ENCODE measurements at regions not wholly inside any gene's neighbourhood (a gene's known extent, or its start where the extent isn't known, plus 50 kb on each side); places are given as distances from the start of the nearest gene placed in this dataset.

GRCh38 chr2:126059379-126059778 lies 596.6 kb upstream of the GYPC start:
- Histone ChIP-seq H3K9me3 (ENCODE audit: control insufficient read depth, insufficient read depth, low read depth, low read length) (no peaks in the 10 kb centered on the region), H3K4me1 (ENCODE audit: control insufficient read depth, extremely low read depth, insufficient read depth, low read length) (no peaks in the 10 kb centered on the region), H3K27me3 (ENCODE audit: control insufficient read depth, insufficient read depth, low read length) (no peaks in the 10 kb centered on the region), H3K36me3 (ENCODE audit: control insufficient read depth, insufficient read depth, low read length) (no peaks in the 10 kb centered on the region), H2AFZ (ENCODE audit: low read length) (no peak overlapping the region), H3K27ac (ENCODE audit: insufficient read depth, low read length) (no peak overlapping the region), H3K4me2 (ENCODE audit: extremely low read depth, insufficient read depth, low read length) (no peak overlapping the region), H4K20me1 (ENCODE audit: control insufficient read depth, extremely low read depth, insufficient read depth, low read length) (no peaks in the 10 kb centered on the region), H3K9ac (ENCODE audit: insufficient read depth, low read length) (no peak overlapping the region), H3K79me2 (ENCODE audit: control insufficient read depth, insufficient read depth, low read length) (no peaks in the 10 kb centered on the region), H3K4me3 (replicated peaks in 1 of 4; ENCODE audit: control extremely low read depth in 1 of 4, insufficient read depth in 1 of 4, low read depth in 3 of 4, low read length in 4 of 4) (no peak overlapping the region)
- TF ChIP-seq, protein P1, sequence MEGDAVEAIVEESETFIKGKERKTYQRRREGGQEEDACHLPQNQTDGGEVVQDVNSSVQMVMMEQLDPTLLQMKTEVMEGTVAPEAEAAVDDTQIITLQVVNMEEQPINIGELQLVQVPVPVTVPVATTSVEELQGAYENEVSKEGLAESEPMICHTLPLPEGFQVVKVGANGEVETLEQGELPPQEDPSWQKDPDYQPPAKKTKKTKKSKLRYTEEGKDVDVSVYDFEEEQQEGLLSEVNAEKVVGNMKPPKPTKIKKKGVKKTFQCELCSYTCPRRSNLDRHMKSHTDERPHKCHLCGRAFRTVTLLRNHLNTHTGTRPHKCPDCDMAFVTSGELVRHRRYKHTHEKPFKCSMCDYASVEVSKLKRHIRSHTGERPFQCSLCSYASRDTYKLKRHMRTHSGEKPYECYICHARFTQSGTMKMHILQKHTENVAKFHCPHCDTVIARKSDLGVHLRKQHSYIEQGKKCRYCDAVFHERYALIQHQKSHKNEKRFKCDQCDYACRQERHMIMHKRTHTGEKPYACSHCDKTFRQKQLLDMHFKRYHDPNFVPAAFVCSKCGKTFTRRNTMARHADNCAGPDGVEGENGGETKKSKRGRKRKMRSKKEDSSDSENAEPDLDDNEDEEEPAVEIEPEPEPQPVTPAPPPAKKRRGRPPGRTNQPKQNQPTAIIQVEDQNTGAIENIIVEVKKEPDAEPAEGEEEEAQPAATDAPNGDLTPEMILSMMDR (conservative IDR thresholded peaks at IDR 0.05 in 1 of 2, IDR thresholded peaks at IDR 0.05 in 1 of 2; ENCODE audit: low read depth in 1 of 2, low read length in 2 of 2): no peak
- no peak for TF ChIP-seq EZH2 (IDR thresholded peaks at IDR 0.05; ENCODE audit: low read length, missing control alignments)
- DNase-seq (ENCODE audit: low read depth in 2 of 2): no peak

DNA sequence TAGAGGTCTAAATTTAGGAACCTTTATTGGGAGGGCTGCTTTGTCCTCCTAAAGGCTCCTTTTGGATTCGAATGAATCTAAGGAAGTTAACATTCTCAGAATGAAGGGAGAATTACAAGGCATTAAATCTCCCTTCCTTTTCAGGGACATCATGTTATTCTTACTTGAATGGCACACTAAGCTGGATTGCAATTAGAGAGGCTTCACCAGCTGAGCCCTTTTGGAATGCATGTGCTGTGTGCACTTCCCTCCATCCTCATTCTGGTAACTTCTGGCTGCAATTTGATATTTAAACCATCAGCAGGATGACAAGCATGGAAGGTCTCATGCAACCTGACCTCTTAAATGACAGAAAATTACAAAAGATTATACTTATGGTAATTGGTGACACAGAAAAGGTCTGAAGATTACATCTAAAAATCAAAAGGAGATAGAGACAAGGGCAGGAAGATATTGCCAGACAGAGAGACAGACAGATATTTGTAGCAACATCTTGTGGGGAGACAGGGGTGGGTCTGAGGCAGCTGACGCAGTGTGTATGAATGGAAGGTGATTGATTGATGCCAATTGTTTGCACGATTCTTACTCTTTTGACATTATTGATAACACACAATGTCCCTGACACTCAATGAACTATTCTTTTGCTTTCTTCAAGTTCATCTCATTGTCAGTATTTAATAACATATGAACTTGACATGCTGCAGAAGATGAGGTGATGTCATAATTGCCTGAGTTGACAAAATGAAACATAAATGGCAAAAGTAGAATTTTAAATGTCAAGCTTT lies 570.8 kb upstream of the GYPC start:
- Histone ChIP-seq H3K4me2 (ENCODE audit: extremely low read depth, insufficient read depth, low read length) (no peak overlapping the region), H3K79me2 (ENCODE audit: control insufficient read depth, insufficient read depth, low read length) (no peaks in the 10 kb centered on the region), H3K27me3 (ENCODE audit: control insufficient read depth, insufficient read depth, low read length) (no peaks in the 10 kb centered on the region), H3K27ac (ENCODE audit: insufficient read depth, low read length) (no peak overlapping the region), H3K9me3 (ENCODE audit: control insufficient read depth, insufficient read depth, low read depth, low read length) (no peaks in the 10 kb centered on the region), H2AFZ (ENCODE audit: low read length) (no peak overlapping the region), H3K9ac (ENCODE audit: insufficient read depth, low read length) (no peak overlapping the region), H3K36me3 (ENCODE audit: control insufficient read depth, insufficient read depth, low read length) (no peaks in the 10 kb centered on the region), H3K4me3 (replicated peaks in 1 of 4; ENCODE audit: control extremely low read depth in 1 of 4, insufficient read depth in 1 of 4, low read depth in 3 of 4, low read length in 4 of 4) (no peak overlapping the region), H4K20me1 (ENCODE audit: control insufficient read depth, extremely low read depth, insufficient read depth, low read length) (no peaks in the 10 kb centered on the region), H3K4me1 (ENCODE audit: control insufficient read depth, extremely low read depth, insufficient read depth, low read length) (no peaks in the 10 kb centered on the region)
- TF ChIP-seq, protein P1 (conservative IDR thresholded peaks at IDR 0.05 in 1 of 2, IDR thresholded peaks at IDR 0.05 in 1 of 2; ENCODE audit: low read depth in 1 of 2, low read length in 2 of 2): no peak
- TF ChIP-seq EZH2 (IDR thresholded peaks at IDR 0.05; ENCODE audit: low read length, missing control alignments): no peak
- DNase-seq (ENCODE audit: low read depth in 2 of 2): no peak

DNA sequence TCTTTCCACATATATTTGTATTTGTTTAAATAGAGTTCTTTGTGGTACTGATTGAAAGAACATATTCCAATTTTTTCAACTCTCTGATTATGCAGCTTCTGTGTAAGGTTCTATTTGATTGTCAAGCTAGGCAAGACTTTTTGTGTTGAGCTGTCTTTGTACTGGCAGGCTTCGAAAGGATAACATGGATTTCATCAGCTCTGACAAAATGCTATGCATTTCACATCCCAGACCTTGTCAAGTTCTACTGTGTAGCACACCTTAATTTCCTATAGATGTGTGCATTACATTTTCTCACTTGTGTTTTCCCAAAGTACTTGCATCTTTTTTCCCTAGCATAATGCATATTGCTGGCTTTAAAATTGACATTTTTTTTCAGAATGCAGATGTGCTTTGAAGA lies 555.0 kb upstream of the GYPC start:
- Histone ChIP-seq H3K4me2 (ENCODE audit: extremely low read depth, insufficient read depth, low read length) (no peak overlapping the region), H3K27ac (ENCODE audit: insufficient read depth, low read length) (no peak overlapping the region)
- no peak for DNase-seq (ENCODE audit: low read depth in 2 of 2)

More for the DNA sequence above, 555.0 kb upstream of the GYPC start:
- no peaks in the 10 kb centered on the region for H3K9me3 ChIP-seq (ENCODE audit: control insufficient read depth, insufficient read depth, low read depth, low read length)
- no peak overlapping the region for H3K9ac ChIP-seq (ENCODE audit: insufficient read depth, low read length)
- no peaks in the 10 kb centered on the region for H4K20me1 ChIP-seq (ENCODE audit: control insufficient read depth, extremely low read depth, insufficient read depth, low read length)
- no peaks in the 10 kb centered on the region for H3K4me1 ChIP-seq (ENCODE audit: control insufficient read depth, extremely low read depth, insufficient read depth, low read length)
- no peak overlapping the region for H2AFZ ChIP-seq (ENCODE audit: low read length)
- H3K27me3 ChIP-seq (ENCODE audit: control insufficient read depth, insufficient read depth, low read length): no peaks in the 10 kb centered on the region
- TF ChIP-seq, protein P1 (conservative IDR thresholded peaks at IDR 0.05 in 1 of 2, IDR thresholded peaks at IDR 0.05 in 1 of 2; ENCODE audit: low read depth in 1 of 2, low read length in 2 of 2): no peak
- no peak for TF ChIP-seq EZH2 (IDR thresholded peaks at IDR 0.05; ENCODE audit: low read length, missing control alignments)
- H3K36me3 ChIP-seq (ENCODE audit: control insufficient read depth, insufficient read depth, low read length): no peaks in the 10 kb centered on the region
- H3K79me2 ChIP-seq (ENCODE audit: control insufficient read depth, insufficient read depth, low read length): no peaks in the 10 kb centered on the region
- H3K4me3 ChIP-seq (replicated peaks in 1 of 4; ENCODE audit: control extremely low read depth in 1 of 4, insufficient read depth in 1 of 4, low read depth in 3 of 4, low read length in 4 of 4): no peak overlapping the region

All from fibroblast of lung (primary cell).